Activated naive CD8-positive, alpha-beta T cell treated with anti-CD3 and anti-CD28 coated beads, Interleukin-2, amount 50 U/mL, for 24 hours (primary cell): ENCODE measurements at regions not wholly inside any gene's neighbourhood (a gene's known extent, or its start where the extent isn't known, plus 50 kb on each side); places are given as distances from the start of the nearest gene placed in this dataset.

ENCODE experiments used
- ATAC-seq: fragments of 150-1000 bp; cut with Tn5 transposase; one replicate; pipeline ENCODE4 v1.10.0; 2021
- DNase-seq: peaks from one replicate; pipeline ENCODE4 v3.0.0; 2021
- H3K27ac Mint-ChIP-seq: one replicate; pipeline ENCODE4 v1.8.0; 2021; ENCODE audit warnings: mild to moderate bottlenecking, mixed read lengths
- H3K27me3 Mint-ChIP-seq: one replicate; pipeline ENCODE4 v1.8.0; 2021; ENCODE audit warnings: mixed read lengths
- H3K36me3 Mint-ChIP-seq: one replicate; pipeline ENCODE4 v1.8.0; 2021; ENCODE audit warnings: low read depth, mixed read lengths
- H3K4me1 Mint-ChIP-seq: one replicate; pipeline ENCODE4 v1.8.0; 2021; ENCODE audit warnings: mixed read lengths
- H3K4me3 Mint-ChIP-seq: one replicate; pipeline ENCODE4 v1.8.0; 2021; ENCODE audit warnings: mild to moderate bottlenecking, moderate library complexity, mixed read lengths
- H3K9me3 Mint-ChIP-seq: one replicate; pipeline ENCODE4 v1.8.0; 2021; ENCODE audit warnings: mixed read lengths

- ATAC-seq (no peak), DNase-seq (no peak)
- no peaks in the 10 kb centered on the region for H3K4me1 Mint-ChIP-seq
- peaks cover 3% of the 10 kb centered on the region for H3K9me3 Mint-ChIP-seq
- no peak overlapping the region for H3K27ac Mint-ChIP-seq
- no peaks in the 10 kb centered on the region for H3K36me3 Mint-ChIP-seq
- no peak overlapping the region for H3K4me3 Mint-ChIP-seq
- H3K27me3 Mint-ChIP-seq = peaks cover 1% of the 10 kb centered on the region
These were observed 308.7 kb downstream of the SAMD5 start for GRCh38 chr6:147817042-147817689.

- H3K4me3 Mint-ChIP-seq = no peak overlapping the region
- H3K27ac Mint-ChIP-seq = no peak overlapping the region
- ATAC-seq = no peak
- H3K27me3 Mint-ChIP-seq = peaks cover 1% of the 10 kb centered on the region
- no peaks in the 10 kb centered on the region for H3K4me1 Mint-ChIP-seq
- DNase-seq = no peak
- no peaks in the 10 kb centered on the region for H3K36me3 Mint-ChIP-seq
- peaks cover 3% of the 10 kb centered on the region for H3K9me3 Mint-ChIP-seq
These were observed 312.0 kb downstream of the SAMD5 start for GRCh38 chr6:147820520-147820919.

GRCh38 chr6:147821295-147821897 lies 312.9 kb downstream of the SAMD5 start:
- H3K4me3 Mint-ChIP-seq = no peak overlapping the region
- DNase-seq (no peak), ATAC-seq (no peak)
- no peaks in the 10 kb centered on the region for H3K36me3 Mint-ChIP-seq
- H3K4me1 Mint-ChIP-seq = no peaks in the 10 kb centered on the region
- peaks cover 3% of the 10 kb centered on the region for H3K9me3 Mint-ChIP-seq
- H3K27ac Mint-ChIP-seq = no peak overlapping the region
- H3K27me3 Mint-ChIP-seq = peaks cover 1% of the 10 kb centered on the region

GRCh38 chr6:147823936-147824335 lies 315.4 kb downstream of the SAMD5 start:
- ATAC-seq (no peak), DNase-seq (no peak)
- no peak overlapping the region for H3K4me3 Mint-ChIP-seq
- peaks cover 1% of the 10 kb centered on the region for H3K27me3 Mint-ChIP-seq
- H3K27ac Mint-ChIP-seq = no peak overlapping the region
- H3K36me3 Mint-ChIP-seq = no peaks in the 10 kb centered on the region
- H3K9me3 Mint-ChIP-seq = peaks cover 3% of the 10 kb centered on the region
- no peaks in the 10 kb centered on the region for H3K4me1 Mint-ChIP-seq

GRCh38 chr6:147825848-147826247 lies 317.4 kb downstream of the SAMD5 start:
- Mint-ChIP-seq H3K9me3 (no peaks in the 10 kb centered on the region), H3K36me3 (no peaks in the 10 kb centered on the region), H3K27me3 (no peaks in the 10 kb centered on the region), H3K27ac (no peak overlapping the region), H3K4me1 (no peaks in the 10 kb centered on the region), H3K4me3 (no peak overlapping the region)
- ATAC-seq (no peak), DNase-seq (no peak)

- ATAC-seq (no peak), DNase-seq (no peak)
- H3K27ac Mint-ChIP-seq = no peak overlapping the region
- H3K9me3 Mint-ChIP-seq = no peaks in the 10 kb centered on the region
- no peaks in the 10 kb centered on the region for H3K27me3 Mint-ChIP-seq
- H3K4me3 Mint-ChIP-seq = no peak overlapping the region
- H3K36me3 Mint-ChIP-seq = no peaks in the 10 kb centered on the region
- H3K4me1 Mint-ChIP-seq = no peaks in the 10 kb centered on the region
These were observed 318.2 kb downstream of the SAMD5 start for GRCh38 chr6:147826698-147827097.

- DNase-seq = no peak
- Mint-ChIP-seq H3K27me3 (no peaks in the 10 kb centered on the region), H3K4me3 (no peak overlapping the region)
These were observed 320.9 kb downstream of the SAMD5 start for GRCh38 chr6:147829418-147829817.

GRCh38 chr6:147829835-147830234 lies 321.3 kb downstream of the SAMD5 start:
- no peak overlapping the region for H3K27ac Mint-ChIP-seq
- H3K4me3 Mint-ChIP-seq = no peak overlapping the region
- ATAC-seq (no peak), DNase-seq (no peak)
- no peaks in the 10 kb centered on the region for H3K27me3 Mint-ChIP-seq
- no peaks in the 10 kb centered on the region for H3K9me3 Mint-ChIP-seq
- no peaks in the 10 kb centered on the region for H3K4me1 Mint-ChIP-seq
- no peaks in the 10 kb centered on the region for H3K36me3 Mint-ChIP-seq

More at GRCh38 chr6:147829418-147829817, 320.9 kb downstream of the SAMD5 start:
- H3K4me1 Mint-ChIP-seq = no peaks in the 10 kb centered on the region
- ATAC-seq = no peak
- no peak overlapping the region for H3K27ac Mint-ChIP-seq
- H3K9me3 Mint-ChIP-seq = no peaks in the 10 kb centered on the region
- no peaks in the 10 kb centered on the region for H3K36me3 Mint-ChIP-seq

GRCh38 chr6:147831356-147831755 lies 322.9 kb downstream of the SAMD5 start:
- H3K27ac Mint-ChIP-seq = no peak overlapping the region
- no peaks in the 10 kb centered on the region for H3K4me1 Mint-ChIP-seq
- no peaks in the 10 kb centered on the region for H3K27me3 Mint-ChIP-seq
- DNase-seq (no peak), ATAC-seq (no peak)
- H3K4me3 Mint-ChIP-seq = no peak overlapping the region
- H3K36me3 Mint-ChIP-seq = no peaks in the 10 kb centered on the region
- no peaks in the 10 kb centered on the region for H3K9me3 Mint-ChIP-seq

GRCh38 chr6:147833607-147834006 lies 325.1 kb downstream of the SAMD5 start:
- H3K36me3 Mint-ChIP-seq = no peaks in the 10 kb centered on the region
- H3K4me1 Mint-ChIP-seq = no peaks in the 10 kb centered on the region
- no peak overlapping the region for H3K4me3 Mint-ChIP-seq
- no peaks in the 10 kb centered on the region for H3K9me3 Mint-ChIP-seq
- H3K27ac Mint-ChIP-seq = no peak overlapping the region
- no peaks in the 10 kb centered on the region for H3K27me3 Mint-ChIP-seq
- no peak for ATAC-seq
- DNase-seq = no peak

- Mint-ChIP-seq H3K27me3 (no peaks in the 10 kb centered on the region), H3K4me3 (no peak overlapping the region), H3K36me3 (no peaks in the 10 kb centered on the region), H3K27ac (no peak overlapping the region), H3K9me3 (no peaks in the 10 kb centered on the region), H3K4me1 (no peaks in the 10 kb centered on the region)
- no peak for DNase-seq
- no peak for ATAC-seq
These were observed 325.7 kb downstream of the SAMD5 start for GRCh38 chr6:147834084-147834776.

- no peaks in the 10 kb centered on the region for H3K27me3 Mint-ChIP-seq
- H3K4me1 Mint-ChIP-seq = no peaks in the 10 kb centered on the region
- no peak overlapping the region for H3K27ac Mint-ChIP-seq
- no peaks in the 10 kb centered on the region for H3K36me3 Mint-ChIP-seq
- ATAC-seq = no peak
- DNase-seq = no peak
- H3K4me3 Mint-ChIP-seq = no peak overlapping the region
- no peaks in the 10 kb centered on the region for H3K9me3 Mint-ChIP-seq
These were observed 329.1 kb downstream of the SAMD5 start for GRCh38 chr6:147837540-147837939.

- Mint-ChIP-seq H3K4me1 (no peaks in the 10 kb centered on the region), H3K4me3 (no peak overlapping the region), H3K9me3 (peaks cover 4% of the 10 kb centered on the region), H3K27me3 (no peaks in the 10 kb centered on the region), H3K27ac (no peak overlapping the region), H3K36me3 (no peaks in the 10 kb centered on the region)
- DNase-seq (no peak), ATAC-seq (no peak)
These were observed 331.5 kb downstream of the SAMD5 start for GRCh38 chr6:147839708-147840610.

- no peak overlapping the region for H3K27ac Mint-ChIP-seq
- H3K9me3 Mint-ChIP-seq = peaks cover 12% of the 10 kb centered on the region
- no peak for DNase-seq
- no peaks in the 10 kb centered on the region for H3K27me3 Mint-ChIP-seq
- ATAC-seq = no peak
- no peaks in the 10 kb centered on the region for H3K36me3 Mint-ChIP-seq
- H3K4me1 Mint-ChIP-seq = no peaks in the 10 kb centered on the region
- H3K4me3 Mint-ChIP-seq = no peak overlapping the region
These were observed 333.2 kb downstream of the SAMD5 start for GRCh38 chr6:147841547-147842148.
